ENCODE measurements at regions not wholly inside any gene's neighbourhood (a gene's known extent, or its start where the extent isn't known, plus 50 kb on each side); places are given as distances from the start of the nearest gene placed in this dataset.

DNA sequence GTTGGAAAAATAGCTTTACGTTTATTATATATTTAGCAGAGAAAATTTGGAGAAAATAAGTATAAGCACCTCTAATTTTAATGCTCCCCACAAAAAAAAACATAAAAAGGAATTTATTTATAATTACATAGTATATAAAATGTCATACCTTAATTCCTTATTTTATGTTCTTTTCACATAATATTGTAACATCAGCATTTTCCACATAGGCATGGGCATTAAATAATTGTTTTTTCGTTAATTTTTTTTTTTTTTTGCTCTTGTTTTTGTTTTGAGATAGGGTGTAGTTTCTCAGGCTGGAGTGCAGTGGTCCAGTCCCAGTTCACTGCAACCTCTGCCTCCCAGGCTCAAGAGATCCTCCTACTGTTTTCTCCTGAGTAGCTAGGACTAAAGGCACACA is 329.8 kb upstream of the FOXG1 start:
- TF ChIP-seq, protein P1, sequence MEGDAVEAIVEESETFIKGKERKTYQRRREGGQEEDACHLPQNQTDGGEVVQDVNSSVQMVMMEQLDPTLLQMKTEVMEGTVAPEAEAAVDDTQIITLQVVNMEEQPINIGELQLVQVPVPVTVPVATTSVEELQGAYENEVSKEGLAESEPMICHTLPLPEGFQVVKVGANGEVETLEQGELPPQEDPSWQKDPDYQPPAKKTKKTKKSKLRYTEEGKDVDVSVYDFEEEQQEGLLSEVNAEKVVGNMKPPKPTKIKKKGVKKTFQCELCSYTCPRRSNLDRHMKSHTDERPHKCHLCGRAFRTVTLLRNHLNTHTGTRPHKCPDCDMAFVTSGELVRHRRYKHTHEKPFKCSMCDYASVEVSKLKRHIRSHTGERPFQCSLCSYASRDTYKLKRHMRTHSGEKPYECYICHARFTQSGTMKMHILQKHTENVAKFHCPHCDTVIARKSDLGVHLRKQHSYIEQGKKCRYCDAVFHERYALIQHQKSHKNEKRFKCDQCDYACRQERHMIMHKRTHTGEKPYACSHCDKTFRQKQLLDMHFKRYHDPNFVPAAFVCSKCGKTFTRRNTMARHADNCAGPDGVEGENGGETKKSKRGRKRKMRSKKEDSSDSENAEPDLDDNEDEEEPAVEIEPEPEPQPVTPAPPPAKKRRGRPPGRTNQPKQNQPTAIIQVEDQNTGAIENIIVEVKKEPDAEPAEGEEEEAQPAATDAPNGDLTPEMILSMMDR (IDR thresholded peaks at IDR 0.05), result no peak
- TF ChIP-seq POLR2A (IDR thresholded peaks at IDR 0.05), result no peak

All from heart left ventricle (tissue), 13 donors.